ENCODE measurements at regions not wholly inside any gene's neighbourhood (a gene's known extent, or its start where the extent isn't known, plus 50 kb on each side); places are given as distances from the start of the nearest gene placed in this dataset.

GRCh38 chr2:37865640-37866039 lies 59.4 kb upstream of the RMDN2 start:
- DNase-seq (ENCODE audit: low spot score): no peak

- DNase-seq (ENCODE audit: low spot score): no peak
These were observed 58.7 kb upstream of the RMDN2 start for GRCh38 chr2:37866171-37866934.

- no peak for DNase-seq (ENCODE audit: low spot score)
These were observed 57.9 kb upstream of the RMDN2 start for GRCh38 chr2:37867166-37867565.

- DNase-seq (ENCODE audit: low spot score): no peak
These were observed 56.2 kb upstream of the RMDN2 start for GRCh38 chr2:37868866-37869265.

- no peak for DNase-seq (ENCODE audit: low spot score)
These were observed 55.8 kb upstream of the RMDN2 start for GRCh38 chr2:37869304-37869703.

GRCh38 chr2:37869771-37870170 lies 55.3 kb upstream of the RMDN2 start:
- DNase-seq (ENCODE audit: low spot score): no peak

- DNase-seq (ENCODE audit: low spot score): no peak
These were observed 54.3 kb upstream of the RMDN2 start for GRCh38 chr2:37870829-37871228.

- DNase-seq (ENCODE audit: low spot score): no peak
These were observed 53.5 kb upstream of the RMDN2 start for GRCh38 chr2:37871456-37872191.

GRCh38 chr2:37872192-37872750 lies 52.8 kb upstream of the RMDN2 start:
- no peak for DNase-seq (ENCODE audit: low spot score)

GRCh38 chr2:37873229-37873628 lies 51.9 kb upstream of the RMDN2 start:
- no peak for DNase-seq (ENCODE audit: low spot score)

- no peak for DNase-seq (ENCODE audit: low spot score)
These were observed 51.2 kb upstream of the RMDN2 start for GRCh38 chr2:37873749-37874330.

GRCh38 chr2:37874470-37874869 lies 50.6 kb upstream of the RMDN2 start:
- DNase-seq (ENCODE audit: low spot score): no peak

All from cerebellar cortex (tissue), 1 donor.